ENCODE measurements at regions not wholly inside any gene's neighbourhood (a gene's known extent, or its start where the extent isn't known, plus 50 kb on each side); places are given as distances from the start of the nearest gene placed in this dataset.
A peak's percentile ranks its signal among the peaks of the same experiment; 100 is the strongest.

GRCh38 chrX:23505531-23506303 is 161.6 kb upstream of the PRDX4 start:
- Histone ChIP-seq H3K4me3 (no peak overlapping the region), H3K9me2 (replicated peaks; ENCODE audit: insufficient read depth) (no peaks in the 10 kb centered on the region), H2AFZ (no peak overlapping the region), H3K36me3 (replicated peaks; ENCODE audit: insufficient read depth, low read depth) (no peaks in the 10 kb centered on the region), H3K27me3 (no peaks in the 10 kb centered on the region), H4K20me1 (ENCODE audit: insufficient read depth, poor library complexity, severe bottlenecking) (no peaks in the 10 kb centered on the region), H3K9me3 (ENCODE audit: low read depth) (no peaks in the 10 kb centered on the region), H3K4me2 (no peak overlapping the region), H3K79me2 (no peaks in the 10 kb centered on the region), H3K27ac (peak overlapping the region; percentile 25), H3K4me1 (ENCODE audit: insufficient read depth) (peaks cover 14% of the 10 kb centered on the region)
- TF ChIP-seq CTCF (IDR thresholded peaks at IDR 0.05; ENCODE audit: poor library complexity) = no peak
- TF ChIP-seq EZH2phosphoT487 (IDR thresholded peaks at IDR 0.05; ENCODE audit: low read depth, severe bottlenecking, unreplicated experiment) = no peak
- TF ChIP-seq EZH2 (IDR thresholded peaks at IDR 0.05; ENCODE audit: borderline replicate concordance) = no peak
- WGBS (ENCODE audit: low lambda C conversion rate, missing lambda C conversion rate) = 52% methylated on average over 6 of the region's 6 CpGs
- DNase-seq (ENCODE audit: low spot score) = no peak

GRCh38 chrX:23509256-23509655 is 158.0 kb upstream of the PRDX4 start:
- Histone ChIP-seq H3K79me2 (no peaks in the 10 kb centered on the region), H3K4me2 (no peak overlapping the region), H2AFZ (no peak overlapping the region), H3K36me3 (replicated peaks; ENCODE audit: insufficient read depth, low read depth) (no peaks in the 10 kb centered on the region), H3K9me2 (replicated peaks; ENCODE audit: insufficient read depth) (no peaks in the 10 kb centered on the region), H4K20me1 (ENCODE audit: insufficient read depth, poor library complexity, severe bottlenecking) (no peaks in the 10 kb centered on the region), H3K27me3 (no peaks in the 10 kb centered on the region), H3K4me1 (ENCODE audit: insufficient read depth) (peaks cover 7% of the 10 kb centered on the region), H3K9me3 (ENCODE audit: low read depth) (no peaks in the 10 kb centered on the region), H3K27ac (no peak overlapping the region), H3K4me3 (no peak overlapping the region)
- no peak for DNase-seq (ENCODE audit: low spot score)
- WGBS (ENCODE audit: low lambda C conversion rate, missing lambda C conversion rate) = 84% methylated on average over 1 of the region's 1 CpG
- TF ChIP-seq EZH2phosphoT487 (IDR thresholded peaks at IDR 0.05; ENCODE audit: low read depth, severe bottlenecking, unreplicated experiment) = no peak
- TF ChIP-seq EZH2 (IDR thresholded peaks at IDR 0.05; ENCODE audit: borderline replicate concordance) = no peak
- no peak for TF ChIP-seq CTCF (IDR thresholded peaks at IDR 0.05; ENCODE audit: poor library complexity)

DNA sequence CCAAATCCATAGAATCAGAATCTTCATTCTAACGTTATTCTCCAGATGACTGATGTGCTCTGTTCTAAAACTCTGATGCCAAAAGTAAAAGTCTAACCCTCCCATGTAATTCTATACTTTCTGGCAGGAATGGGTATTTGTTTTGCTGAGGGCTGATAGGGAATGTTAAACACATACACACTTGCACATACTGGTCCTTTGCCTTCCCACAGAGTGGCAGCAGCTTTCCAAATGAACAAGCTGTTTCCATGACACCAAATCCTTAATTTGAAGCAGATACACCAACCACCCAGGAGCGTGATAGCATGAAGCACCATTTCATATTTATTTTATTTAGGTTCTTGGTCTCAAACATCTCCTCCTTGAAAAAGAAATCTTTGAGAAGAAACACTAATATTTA is 155.5 kb upstream of the PRDX4 start:
- Histone ChIP-seq H3K4me2 (no peak overlapping the region), H4K20me1 (ENCODE audit: insufficient read depth, poor library complexity, severe bottlenecking) (no peaks in the 10 kb centered on the region), H3K27me3 (no peaks in the 10 kb centered on the region), H3K36me3 (replicated peaks; ENCODE audit: insufficient read depth, low read depth) (no peaks in the 10 kb centered on the region), H3K4me1 (ENCODE audit: insufficient read depth) (no peaks in the 10 kb centered on the region), H2AFZ (no peak overlapping the region), H3K9me2 (replicated peaks; ENCODE audit: insufficient read depth) (no peaks in the 10 kb centered on the region), H3K27ac (no peak overlapping the region), H3K9me3 (ENCODE audit: low read depth) (no peaks in the 10 kb centered on the region), H3K79me2 (no peaks in the 10 kb centered on the region), H3K4me3 (no peak overlapping the region)
- 45% methylated on average over 2 of the region's 2 CpGs for WGBS (ENCODE audit: low lambda C conversion rate, missing lambda C conversion rate)
- no peak for DNase-seq (ENCODE audit: low spot score)
- no peak for TF ChIP-seq CTCF (IDR thresholded peaks at IDR 0.05; ENCODE audit: poor library complexity)

Data from hepatocyte (in vitro differentiated cells).